ENCODE measurements at regions not wholly inside any gene's neighbourhood (a gene's known extent, or its start where the extent isn't known, plus 50 kb on each side); places are given as distances from the start of the nearest gene placed in this dataset.

DNA sequence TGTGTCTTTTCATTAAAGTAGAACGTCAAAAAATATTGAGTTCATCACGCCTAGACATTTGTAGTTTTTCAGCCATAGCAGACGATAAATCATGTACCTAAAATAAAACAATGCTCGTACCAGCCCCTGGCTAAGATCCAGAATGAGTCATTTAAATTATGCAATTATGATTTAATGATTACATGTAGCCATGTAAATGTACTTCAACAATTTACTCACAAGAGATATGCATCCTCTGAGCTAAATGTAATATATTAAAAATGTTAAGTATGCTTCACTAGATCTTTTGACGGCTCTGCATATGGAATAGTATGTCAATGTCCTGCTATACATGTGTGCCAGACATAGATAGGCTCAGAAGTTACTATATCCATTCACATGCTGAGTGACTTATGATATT is 1077.8 kb downstream of the ARAP2 start:
- Histone ChIP-seq H3K27me3 (ENCODE audit: control insufficient read depth in 1 of 2, insufficient read depth in 2 of 2, low read length in 2 of 2) (no peaks in the 10 kb centered on the region), H3K4me1 (ENCODE audit: insufficient read depth, low read length) (no peaks in the 10 kb centered on the region), H3K4me3 (ENCODE audit: low read length) (no peak overlapping the region), H3K27ac (ENCODE audit: low read depth in 1 of 2, low read length in 2 of 2) (no peak overlapping the region), H3K9me3 (ENCODE audit: control insufficient read depth in 1 of 2, insufficient read depth in 1 of 2, low read length in 2 of 2) (no peaks in the 10 kb centered on the region), H3K36me3 (ENCODE audit: insufficient read depth, low read length) (no peaks in the 10 kb centered on the region)
- ATAC-seq (ENCODE audit: poor library complexity) = no peak
- TF ChIP-seq CTCF (IDR thresholded peaks at IDR 0.05) = no peak
- ChIA-PET CTCF (no interaction called here), POLR2A (no interaction called here)
- Mint-ChIP-seq H3K27me3 (no peaks in the 10 kb centered on the region), H3K36me3 (ENCODE audit: low read depth) (no peaks in the 10 kb centered on the region), H3K27ac (no peak overlapping the region), H3K4me1 (ENCODE audit: low read depth) (no peaks in the 10 kb centered on the region), H3K4me3 (no peak overlapping the region), H3K9me3 (peaks cover 5% of the 10 kb centered on the region)
- no peak for DNase-seq
- intact Hi-C loops (cut with DNase I, micrococcal nuclease) = no loop called here

- H3K4me3 Mint-ChIP-seq = no peak overlapping the region
- no peaks in the 10 kb centered on the region for H3K36me3 Mint-ChIP-seq (ENCODE audit: low read depth)
- POLR2A ChIA-PET = no interaction called here
Observed at GRCh38 chr4:35167385-35167784, 1076.9 kb downstream of the ARAP2 start.

GRCh38 chr4:35175487-35175886 is 1068.8 kb downstream of the ARAP2 start:
- no peaks in the 10 kb centered on the region for H3K9me3 Mint-ChIP-seq
- Histone ChIP-seq H3K9me3 (ENCODE audit: control insufficient read depth in 1 of 2, insufficient read depth in 1 of 2, low read length in 2 of 2) (no peaks in the 10 kb centered on the region), H3K27me3 (ENCODE audit: control insufficient read depth in 1 of 2, insufficient read depth in 2 of 2, low read length in 2 of 2) (no peaks in the 10 kb centered on the region), H3K4me1 (ENCODE audit: insufficient read depth, low read length) (no peaks in the 10 kb centered on the region), H3K36me3 (ENCODE audit: insufficient read depth, low read length) (no peaks in the 10 kb centered on the region), H3K27ac (ENCODE audit: low read depth in 1 of 2, low read length in 2 of 2) (no peak overlapping the region), H3K4me3 (ENCODE audit: low read length) (no peak overlapping the region)
- no peak for DNase-seq
- CTCF ChIA-PET = no interaction called here
- ATAC-seq (ENCODE audit: poor library complexity) = no peak
- TF ChIP-seq CTCF (IDR thresholded peaks at IDR 0.05) = no peak
- no peaks in the 10 kb centered on the region for H3K4me1 Mint-ChIP-seq (ENCODE audit: low read depth)
- H3K36me3 Mint-ChIP-seq (ENCODE audit: low read depth) = no peaks in the 10 kb centered on the region
- no peaks in the 10 kb centered on the region for H3K27me3 Mint-ChIP-seq
- no peak overlapping the region for H3K27ac Mint-ChIP-seq
- H3K4me3 Mint-ChIP-seq = no peak overlapping the region
- POLR2A ChIA-PET = no interaction called here
- intact Hi-C loops (cut with DNase I, micrococcal nuclease) = no loop called here

More at GRCh38 chr4:35167385-35167784, 1076.9 kb downstream of the ARAP2 start:
- H3K27me3 ChIP-seq (ENCODE audit: control insufficient read depth in 1 of 2, insufficient read depth in 2 of 2, low read length in 2 of 2) = no peaks in the 10 kb centered on the region
- no peak for TF ChIP-seq CTCF (IDR thresholded peaks at IDR 0.05)
- no peaks in the 10 kb centered on the region for H3K36me3 ChIP-seq (ENCODE audit: insufficient read depth, low read length)
- H3K27ac ChIP-seq (ENCODE audit: low read depth in 1 of 2, low read length in 2 of 2) = no peak overlapping the region
- H3K4me3 ChIP-seq (ENCODE audit: low read length) = no peak overlapping the region
- DNase-seq (no peak), ATAC-seq (ENCODE audit: poor library complexity) (no peak)
- CTCF ChIA-PET = no interaction called here
- no peaks in the 10 kb centered on the region for H3K4me1 ChIP-seq (ENCODE audit: insufficient read depth, low read length)
- no peaks in the 10 kb centered on the region for H3K4me1 Mint-ChIP-seq (ENCODE audit: low read depth)
- no peaks in the 10 kb centered on the region for H3K27me3 Mint-ChIP-seq
- H3K9me3 ChIP-seq (ENCODE audit: control insufficient read depth in 1 of 2, insufficient read depth in 1 of 2, low read length in 2 of 2) = no peaks in the 10 kb centered on the region
- peaks cover 5% of the 10 kb centered on the region for H3K9me3 Mint-ChIP-seq
- intact Hi-C loops (cut with DNase I, micrococcal nuclease) = no loop called here
- H3K27ac Mint-ChIP-seq = no peak overlapping the region
